Keratinocyte (primary cell): ENCODE measurements at regions not wholly inside any gene's neighbourhood (a gene's known extent, or its start where the extent isn't known, plus 50 kb on each side); places are given as distances from the start of the nearest gene placed in this dataset.

ENCODE experiments used
- EZH2 ChIP-seq: IDR thresholded peaks from one replicate; pipeline ENCODE4 v1.6.1; 2012; ENCODE audit warnings: inconsistent platforms, mild to moderate bottlenecking, low read length, moderate library complexity
- TF ChIP-seq, protein P1 (sequence below), 3 experiments: IDR thresholded peaks in 1 of 3; conservative IDR thresholded peaks in 1 of 3; optimal IDR thresholded peaks in 1 of 3; 2 replicates in 2 of 3; 3 replicates in 1 of 3; pipeline versions ENCODE3 to v1.5.1; 2011; ENCODE audit warnings: low read length in 3 of 3, mild to moderate bottlenecking in 3 of 3, moderate library complexity in 2 of 3, control low read depth in 1 of 3, inconsistent platforms in 1 of 3; ENCODE audit not compliant: insufficient read depth in 2 of 3; ENCODE audit errors: extremely low read depth in 1 of 3

GRCh38 chr7:136114966-136115762 is 138.0 kb upstream of the MTPN start:
- TF ChIP-seq, protein P1, sequence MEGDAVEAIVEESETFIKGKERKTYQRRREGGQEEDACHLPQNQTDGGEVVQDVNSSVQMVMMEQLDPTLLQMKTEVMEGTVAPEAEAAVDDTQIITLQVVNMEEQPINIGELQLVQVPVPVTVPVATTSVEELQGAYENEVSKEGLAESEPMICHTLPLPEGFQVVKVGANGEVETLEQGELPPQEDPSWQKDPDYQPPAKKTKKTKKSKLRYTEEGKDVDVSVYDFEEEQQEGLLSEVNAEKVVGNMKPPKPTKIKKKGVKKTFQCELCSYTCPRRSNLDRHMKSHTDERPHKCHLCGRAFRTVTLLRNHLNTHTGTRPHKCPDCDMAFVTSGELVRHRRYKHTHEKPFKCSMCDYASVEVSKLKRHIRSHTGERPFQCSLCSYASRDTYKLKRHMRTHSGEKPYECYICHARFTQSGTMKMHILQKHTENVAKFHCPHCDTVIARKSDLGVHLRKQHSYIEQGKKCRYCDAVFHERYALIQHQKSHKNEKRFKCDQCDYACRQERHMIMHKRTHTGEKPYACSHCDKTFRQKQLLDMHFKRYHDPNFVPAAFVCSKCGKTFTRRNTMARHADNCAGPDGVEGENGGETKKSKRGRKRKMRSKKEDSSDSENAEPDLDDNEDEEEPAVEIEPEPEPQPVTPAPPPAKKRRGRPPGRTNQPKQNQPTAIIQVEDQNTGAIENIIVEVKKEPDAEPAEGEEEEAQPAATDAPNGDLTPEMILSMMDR (optimal IDR thresholded peaks at IDR 0.05 in 1 of 3, IDR thresholded peaks at IDR 0.05 in 1 of 3, conservative IDR thresholded peaks at IDR 0.05 in 1 of 3; ENCODE audit: extremely low read depth in 1 of 3, insufficient read depth in 2 of 3, low read length in 3 of 3): peak; percentile 64 to 76 (median 68)
- no peak for TF ChIP-seq EZH2
